Endothelial cell (in vitro differentiated cells): ENCODE measurements at regions not wholly inside any gene's neighbourhood (a gene's known extent, or its start where the extent isn't known, plus 50 kb on each side); places are given as distances from the start of the nearest gene placed in this dataset.

Experiments used
- DNase-seq: peaks from one replicate; pipeline ENCODE4 v3.0.0; 2021; ENCODE audit warnings: low spot score
- H3K27ac Mint-ChIP-seq: one replicate; pipeline ENCODE4 v1.8.0; 2021; ENCODE audit warnings: mixed read lengths, inconsistent platforms; ENCODE audit not compliant: unreplicated experiment
- H3K27me3 Mint-ChIP-seq: one replicate; pipeline ENCODE4 v1.8.0; 2021; ENCODE audit warnings: mild to moderate bottlenecking, moderate library complexity, mixed read lengths, inconsistent platforms; ENCODE audit not compliant: unreplicated experiment
- H3K36me3 Mint-ChIP-seq: one replicate; pipeline ENCODE4 v1.8.0; 2021; ENCODE audit warnings: mild to moderate bottlenecking, low read depth, mixed read lengths, inconsistent platforms; ENCODE audit not compliant: unreplicated experiment
- H3K4me1 Mint-ChIP-seq: one replicate; pipeline ENCODE4 v1.8.0; 2021; ENCODE audit warnings: mild to moderate bottlenecking, mixed read lengths, inconsistent platforms; ENCODE audit not compliant: unreplicated experiment
- H3K4me3 Mint-ChIP-seq: one replicate; pipeline ENCODE4 v1.8.0; 2021; ENCODE audit warnings: mild to moderate bottlenecking, mixed read lengths, inconsistent platforms; ENCODE audit not compliant: unreplicated experiment
- H3K9me3 Mint-ChIP-seq: one replicate; pipeline ENCODE4 v1.8.0; 2021; ENCODE audit warnings: mixed read lengths, inconsistent platforms; ENCODE audit not compliant: unreplicated experiment
- TF ChIP-seq, protein P1 (sequence below): fragments of 200-600 bp; sonication (generic); IDR thresholded peaks from one replicate; pipeline ENCODE4 v1.5.0; 2021; ENCODE audit warnings: antibody characterized with exemption; ENCODE audit not compliant: unreplicated experiment

DNA sequence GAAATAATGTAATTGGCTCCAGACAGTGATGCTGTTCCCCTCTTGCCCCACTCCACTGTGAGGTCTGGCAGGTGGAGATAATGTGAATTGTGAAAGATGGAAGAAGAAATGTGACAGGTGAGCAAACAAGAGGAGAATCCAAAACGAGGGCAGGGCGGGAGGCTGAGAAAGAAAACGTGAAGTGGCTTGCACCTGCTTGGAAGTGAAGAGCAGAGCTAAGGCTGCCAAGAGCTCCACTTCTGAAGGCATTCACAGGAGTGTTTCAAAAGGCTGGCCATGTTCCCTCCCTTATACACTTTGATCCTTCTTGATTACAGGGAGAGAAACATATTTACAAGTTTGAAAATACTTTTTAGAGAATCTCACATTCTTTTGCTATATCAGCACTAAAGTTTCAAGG, 359.4 kb downstream of the EPHA7 start:
- Mint-ChIP-seq H3K27ac (no peak overlapping the region), H3K36me3 (no peaks in the 10 kb centered on the region), H3K9me3 (no peaks in the 10 kb centered on the region)

DNA sequence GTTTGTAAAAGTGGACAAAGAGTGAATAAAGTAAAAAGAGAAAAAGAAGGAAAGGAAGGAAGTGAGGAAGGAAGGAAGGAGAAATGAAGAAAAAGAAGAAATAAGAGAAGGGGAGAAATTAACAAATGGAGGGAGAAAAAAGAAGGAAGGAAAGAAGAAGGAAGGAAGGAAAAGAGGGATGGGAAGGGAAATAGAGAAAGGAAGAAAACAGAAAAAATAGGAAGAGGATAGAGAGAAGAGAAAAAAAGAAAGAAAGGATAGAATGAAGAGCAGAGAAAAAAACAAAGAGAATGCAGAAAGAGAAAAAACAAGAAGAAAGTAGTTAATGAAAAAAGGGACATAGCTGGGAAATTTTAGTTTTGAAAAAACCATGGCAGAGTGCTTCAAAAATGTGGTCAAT, 361.8 kb downstream of the EPHA7 start:
- Mint-ChIP-seq H3K27me3 (no peaks in the 10 kb centered on the region), H3K4me3 (no peak overlapping the region), H3K4me1 (peaks cover 7% of the 10 kb centered on the region), H3K36me3 (no peaks in the 10 kb centered on the region), H3K9me3 (no peaks in the 10 kb centered on the region), H3K27ac (no peak overlapping the region)
- no peak for DNase-seq
- TF ChIP-seq, protein P1, sequence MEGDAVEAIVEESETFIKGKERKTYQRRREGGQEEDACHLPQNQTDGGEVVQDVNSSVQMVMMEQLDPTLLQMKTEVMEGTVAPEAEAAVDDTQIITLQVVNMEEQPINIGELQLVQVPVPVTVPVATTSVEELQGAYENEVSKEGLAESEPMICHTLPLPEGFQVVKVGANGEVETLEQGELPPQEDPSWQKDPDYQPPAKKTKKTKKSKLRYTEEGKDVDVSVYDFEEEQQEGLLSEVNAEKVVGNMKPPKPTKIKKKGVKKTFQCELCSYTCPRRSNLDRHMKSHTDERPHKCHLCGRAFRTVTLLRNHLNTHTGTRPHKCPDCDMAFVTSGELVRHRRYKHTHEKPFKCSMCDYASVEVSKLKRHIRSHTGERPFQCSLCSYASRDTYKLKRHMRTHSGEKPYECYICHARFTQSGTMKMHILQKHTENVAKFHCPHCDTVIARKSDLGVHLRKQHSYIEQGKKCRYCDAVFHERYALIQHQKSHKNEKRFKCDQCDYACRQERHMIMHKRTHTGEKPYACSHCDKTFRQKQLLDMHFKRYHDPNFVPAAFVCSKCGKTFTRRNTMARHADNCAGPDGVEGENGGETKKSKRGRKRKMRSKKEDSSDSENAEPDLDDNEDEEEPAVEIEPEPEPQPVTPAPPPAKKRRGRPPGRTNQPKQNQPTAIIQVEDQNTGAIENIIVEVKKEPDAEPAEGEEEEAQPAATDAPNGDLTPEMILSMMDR = no peak

More for the DNA sequence above, 359.4 kb downstream of the EPHA7 start:
- Mint-ChIP-seq H3K4me3 (no peak overlapping the region), H3K4me1 (peaks cover 7% of the 10 kb centered on the region), H3K27me3 (no peaks in the 10 kb centered on the region)
- DNase-seq = no peak
- TF ChIP-seq, protein P1 = no peak

DNA sequence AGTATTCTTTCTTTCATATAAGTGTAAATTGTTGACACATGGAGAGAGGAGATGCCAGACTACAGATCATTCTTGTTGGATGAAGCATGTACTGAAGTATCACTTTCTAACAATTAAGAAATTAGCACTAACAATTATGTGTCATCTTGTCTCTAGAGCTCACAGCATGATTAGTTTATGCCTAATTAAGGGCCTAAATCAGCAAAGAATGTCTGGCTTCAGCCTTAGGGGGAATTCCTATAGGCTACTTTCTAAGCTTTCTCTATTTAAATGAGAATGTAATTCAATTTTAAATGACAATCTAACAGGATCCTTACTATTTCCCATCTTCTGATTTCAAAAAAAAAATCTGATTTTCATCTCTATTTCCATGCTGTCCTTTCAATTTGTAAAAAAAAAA, 371.0 kb downstream of the EPHA7 start:
- no peak for DNase-seq
- no peaks in the 10 kb centered on the region for H3K36me3 Mint-ChIP-seq
- H3K4me3 Mint-ChIP-seq = no peak overlapping the region
- H3K9me3 Mint-ChIP-seq = no peaks in the 10 kb centered on the region
- H3K27ac Mint-ChIP-seq = no peak overlapping the region
- peaks cover 2% of the 10 kb centered on the region for H3K4me1 Mint-ChIP-seq
- H3K27me3 Mint-ChIP-seq = peaks cover 1% of the 10 kb centered on the region
- TF ChIP-seq, protein P1 = no peak

DNA sequence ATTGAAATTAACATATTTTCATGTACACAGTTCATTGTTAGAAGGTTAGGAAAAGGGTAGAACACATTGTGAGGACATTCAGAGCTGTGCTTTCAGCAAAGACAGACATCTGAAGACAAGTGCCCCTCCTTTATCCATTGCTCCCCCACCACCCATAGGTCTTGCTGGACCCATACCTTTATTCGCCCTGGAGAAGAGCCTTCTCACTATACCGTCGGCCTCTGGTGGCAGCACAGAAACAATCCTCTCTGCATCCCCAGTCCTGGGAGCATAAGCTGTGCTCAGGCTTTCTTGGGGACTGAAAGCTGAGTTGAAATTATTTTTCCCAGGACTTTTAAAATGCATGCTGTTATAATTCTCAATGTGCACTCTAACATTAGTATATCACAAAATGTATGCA, 372.3 kb downstream of the EPHA7 start:
- no peaks in the 10 kb centered on the region for H3K36me3 Mint-ChIP-seq
- no peaks in the 10 kb centered on the region for H3K9me3 Mint-ChIP-seq
- H3K4me3 Mint-ChIP-seq = no peak overlapping the region
- H3K27me3 Mint-ChIP-seq = peaks cover 1% of the 10 kb centered on the region
- no peak for DNase-seq
- TF ChIP-seq, protein P1 = no peak
- peaks cover 2% of the 10 kb centered on the region for H3K4me1 Mint-ChIP-seq
- H3K27ac Mint-ChIP-seq = no peak overlapping the region

DNA sequence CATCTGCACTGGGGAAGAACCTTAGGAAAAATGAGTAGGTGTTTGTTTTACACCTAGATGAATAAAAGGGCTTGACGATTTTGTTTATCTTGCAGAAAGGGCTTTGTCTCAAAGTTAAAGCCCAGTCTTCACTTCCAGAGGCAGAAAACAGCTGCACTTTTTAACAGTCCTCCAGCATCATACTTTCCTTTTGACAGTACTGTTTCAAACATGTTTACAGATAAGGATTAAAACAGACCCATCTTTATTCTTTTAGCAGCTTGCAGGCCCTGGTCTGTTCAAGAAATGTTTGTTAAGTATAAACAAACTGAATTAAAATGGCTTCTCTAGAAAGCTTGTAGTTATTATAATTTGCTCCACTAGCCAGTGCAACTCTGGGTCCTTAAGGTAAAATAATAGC, 374.2 kb downstream of the EPHA7 start:
- Mint-ChIP-seq H3K36me3 (no peaks in the 10 kb centered on the region), H3K4me1 (peaks cover 6% of the 10 kb centered on the region), H3K9me3 (no peaks in the 10 kb centered on the region), H3K4me3 (no peak overlapping the region), H3K27ac (no peak overlapping the region), H3K27me3 (peaks cover 1% of the 10 kb centered on the region)
- DNase-seq = no peak
- TF ChIP-seq, protein P1 = no peak
